ENCODE measurements at regions not wholly inside any gene's neighbourhood (a gene's known extent, or its start where the extent isn't known, plus 50 kb on each side); places are given as distances from the start of the nearest gene placed in this dataset.

- Histone ChIP-seq H3K27me3 (no peaks in the 10 kb centered on the region), H3K36me3 (no peaks in the 10 kb centered on the region), H3K4me3 (no peak overlapping the region), H3K9me3 (no peaks in the 10 kb centered on the region), H3K4me1 (no peaks in the 10 kb centered on the region), H3K27ac (no peak overlapping the region)
- TF ChIP-seq POLR2AphosphoS5 (IDR thresholded peaks at IDR 0.05) (no peak), CTCF (IDR thresholded peaks at IDR 0.05) (no peak), EP300 (IDR thresholded peaks at IDR 0.05) (no peak), POLR2A (IDR thresholded peaks at IDR 0.05) (no peak)
- 65% methylated on average over 7 of the region's 7 CpGs for WGBS
- no peak for DNase-seq (ENCODE audit: low spot score in 2 of 2)
Measured at GRCh38 chr14:22450266-22450665, 138.8 kb downstream of the DAD1 start.

GRCh38 chr14:22449600-22449905 lies 139.5 kb downstream of the DAD1 start:
- H3K4me3 ChIP-seq: no peak overlapping the region
- H3K9me3 ChIP-seq: no peaks in the 10 kb centered on the region
- H3K27me3 ChIP-seq: no peaks in the 10 kb centered on the region
- no peaks in the 10 kb centered on the region for H3K4me1 ChIP-seq
- no peak for DNase-seq (ENCODE audit: low spot score in 2 of 2)
- no peak for TF ChIP-seq CTCF (IDR thresholded peaks at IDR 0.05)
- no peak for TF ChIP-seq POLR2AphosphoS5 (IDR thresholded peaks at IDR 0.05)
- no peak for TF ChIP-seq EP300 (IDR thresholded peaks at IDR 0.05)
- no peak for TF ChIP-seq POLR2A (IDR thresholded peaks at IDR 0.05)
- WGBS: 82% methylated on average over 2 of the region's 2 CpGs
- H3K36me3 ChIP-seq: no peaks in the 10 kb centered on the region
- H3K27ac ChIP-seq: no peak overlapping the region

GRCh38 chr14:22448905-22449599 lies 140.0 kb downstream of the DAD1 start:
- no peak for TF ChIP-seq POLR2AphosphoS5 (IDR thresholded peaks at IDR 0.05)
- no peak for TF ChIP-seq POLR2A (IDR thresholded peaks at IDR 0.05)
- WGBS: 77% methylated on average over 4 of the region's 4 CpGs
- H3K4me1 ChIP-seq: no peaks in the 10 kb centered on the region
- no peak overlapping the region for H3K4me3 ChIP-seq
- H3K27me3 ChIP-seq: no peaks in the 10 kb centered on the region
- DNase-seq (ENCODE audit: low spot score in 2 of 2): no peak
- H3K36me3 ChIP-seq: no peaks in the 10 kb centered on the region
- H3K27ac ChIP-seq: no peak overlapping the region
- no peaks in the 10 kb centered on the region for H3K9me3 ChIP-seq

GRCh38 chr14:22448035-22448904 lies 140.8 kb downstream of the DAD1 start:
- DNase-seq (ENCODE audit: low spot score in 2 of 2): no peak
- H3K9me3 ChIP-seq: no peaks in the 10 kb centered on the region
- no peaks in the 10 kb centered on the region for H3K4me1 ChIP-seq
- H3K27me3 ChIP-seq: no peaks in the 10 kb centered on the region
- H3K27ac ChIP-seq: no peak overlapping the region
- no peak for TF ChIP-seq POLR2A (IDR thresholded peaks at IDR 0.05)
- TF ChIP-seq POLR2AphosphoS5 (IDR thresholded peaks at IDR 0.05): no peak
- no peak for TF ChIP-seq EP300 (IDR thresholded peaks at IDR 0.05)
- no peak for TF ChIP-seq CTCF (IDR thresholded peaks at IDR 0.05)
- no peaks in the 10 kb centered on the region for H3K36me3 ChIP-seq
- 80% methylated on average over 10 of the region's 10 CpGs for WGBS
- no peak overlapping the region for H3K4me3 ChIP-seq

- no peaks in the 10 kb centered on the region for H3K9me3 ChIP-seq
- no peak overlapping the region for H3K27ac ChIP-seq
- H3K4me1 ChIP-seq: no peaks in the 10 kb centered on the region
- TF ChIP-seq POLR2A (IDR thresholded peaks at IDR 0.05): no peak
- TF ChIP-seq CTCF (IDR thresholded peaks at IDR 0.05): no peak
- TF ChIP-seq EP300 (IDR thresholded peaks at IDR 0.05): no peak
- DNase-seq (ENCODE audit: low spot score in 2 of 2): no peak
- H3K27me3 ChIP-seq: no peaks in the 10 kb centered on the region
- no peak overlapping the region for H3K4me3 ChIP-seq
- WGBS: 93% methylated on average over 3 of the region's 3 CpGs
- no peaks in the 10 kb centered on the region for H3K36me3 ChIP-seq
Measured at GRCh38 chr14:22438742-22439141, 150.3 kb downstream of the DAD1 start.
